NCI-H2107 (cell line): ENCODE measurements at regions not wholly inside any gene's neighbourhood (a gene's known extent, or its start where the extent isn't known, plus 50 kb on each side); places are given as distances from the start of the nearest gene placed in this dataset.

Experiments
- DNase-seq: peaks from one replicate; lab custom pipeline; 2025; lab: John Stamatoyannopoulos, UW

DNA sequence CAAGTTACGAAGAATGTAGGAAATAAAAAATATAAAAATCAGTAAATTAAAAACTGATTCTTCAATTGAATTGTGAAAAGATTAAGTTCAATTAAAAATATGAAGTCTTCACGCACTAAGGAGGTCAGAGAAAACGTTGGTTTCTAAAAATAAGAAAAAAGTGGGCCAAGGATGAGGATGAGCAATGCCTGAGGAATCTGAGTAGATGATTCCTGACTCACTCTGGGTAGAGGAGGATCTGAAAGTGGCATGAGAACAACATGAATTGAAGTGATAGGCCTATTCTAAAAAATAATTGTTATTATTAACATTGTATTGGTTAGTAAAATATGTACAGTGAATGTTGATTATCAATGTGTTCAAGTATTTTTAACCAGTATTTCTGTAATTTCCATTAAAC is 444.2 kb downstream of the GRIA2 start:
- no peak for DNase-seq

DNA sequence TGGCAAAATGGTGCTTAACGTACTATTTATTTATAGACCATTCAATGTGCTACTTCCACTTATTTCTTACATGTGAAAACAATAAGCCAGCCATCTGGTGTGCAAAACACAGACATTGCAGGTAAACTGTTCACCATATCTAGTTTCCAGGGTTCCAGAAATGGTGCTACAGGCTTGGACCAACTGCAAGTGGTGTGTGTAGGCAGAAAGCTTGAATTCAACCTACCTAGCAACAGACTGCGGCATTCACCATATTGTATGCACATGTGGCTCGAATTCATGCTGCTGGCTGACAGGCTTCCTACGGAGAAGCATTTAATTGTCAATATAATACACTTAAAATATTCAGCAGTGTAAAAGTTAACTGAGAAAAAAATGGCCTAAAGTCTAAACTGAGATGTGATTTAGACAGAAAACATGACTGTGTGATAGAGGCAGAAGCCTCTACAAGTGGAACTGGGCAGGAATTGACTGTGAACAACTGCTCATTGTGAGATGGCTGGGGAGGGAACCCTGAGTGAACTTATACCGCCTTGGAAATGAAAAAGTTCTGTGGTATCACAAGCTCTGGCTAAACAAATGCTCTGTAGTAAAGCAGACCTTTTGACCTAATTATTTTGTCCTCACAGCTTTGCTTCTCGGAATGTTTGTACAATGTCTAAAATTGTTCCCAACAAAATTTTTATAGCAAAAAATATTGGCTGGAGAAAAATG is 434.7 kb downstream of the GRIA2 start:
- no peak for DNase-seq

DNA sequence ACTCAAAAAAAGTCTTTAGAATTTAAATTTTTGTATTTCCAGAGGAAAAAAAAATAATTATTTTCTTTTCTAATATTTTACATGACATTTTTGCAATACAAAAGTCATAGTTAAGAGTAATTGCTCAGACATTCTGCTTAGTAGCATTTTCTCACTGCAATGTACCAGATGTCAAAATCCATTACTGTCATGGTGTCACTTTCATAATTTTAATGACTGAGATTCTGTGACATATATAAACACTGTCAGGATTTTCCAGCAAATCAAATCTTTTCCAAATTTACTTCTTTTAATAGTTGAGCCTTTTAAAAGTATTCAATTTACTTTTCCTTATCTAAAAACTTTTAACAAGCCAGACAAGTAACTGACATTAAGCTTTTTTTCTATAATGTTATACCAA is 422.7 kb downstream of the GRIA2 start:
- no peak for DNase-seq

DNA sequence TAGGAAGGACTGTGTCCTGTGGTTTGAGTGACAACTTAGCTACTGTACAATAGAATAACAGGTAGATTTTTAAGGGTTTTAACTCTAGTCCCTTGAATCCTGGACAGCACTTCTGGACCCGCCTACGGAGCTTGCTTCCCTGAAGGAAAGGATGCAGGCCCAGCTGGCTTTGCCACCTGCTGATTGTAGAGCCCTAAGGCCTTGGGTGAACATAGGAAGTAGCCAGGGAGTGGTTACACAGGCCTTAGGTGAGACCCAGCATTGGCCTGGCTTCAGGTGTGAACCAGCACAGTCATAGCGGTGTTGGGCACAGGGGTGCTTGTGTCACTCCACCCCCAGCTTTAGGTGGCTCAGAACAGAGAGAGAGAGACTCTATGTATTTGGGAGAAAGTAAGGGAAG is 413.5 kb downstream of the GRIA2 start:
- DNase-seq, result no peak

DNA sequence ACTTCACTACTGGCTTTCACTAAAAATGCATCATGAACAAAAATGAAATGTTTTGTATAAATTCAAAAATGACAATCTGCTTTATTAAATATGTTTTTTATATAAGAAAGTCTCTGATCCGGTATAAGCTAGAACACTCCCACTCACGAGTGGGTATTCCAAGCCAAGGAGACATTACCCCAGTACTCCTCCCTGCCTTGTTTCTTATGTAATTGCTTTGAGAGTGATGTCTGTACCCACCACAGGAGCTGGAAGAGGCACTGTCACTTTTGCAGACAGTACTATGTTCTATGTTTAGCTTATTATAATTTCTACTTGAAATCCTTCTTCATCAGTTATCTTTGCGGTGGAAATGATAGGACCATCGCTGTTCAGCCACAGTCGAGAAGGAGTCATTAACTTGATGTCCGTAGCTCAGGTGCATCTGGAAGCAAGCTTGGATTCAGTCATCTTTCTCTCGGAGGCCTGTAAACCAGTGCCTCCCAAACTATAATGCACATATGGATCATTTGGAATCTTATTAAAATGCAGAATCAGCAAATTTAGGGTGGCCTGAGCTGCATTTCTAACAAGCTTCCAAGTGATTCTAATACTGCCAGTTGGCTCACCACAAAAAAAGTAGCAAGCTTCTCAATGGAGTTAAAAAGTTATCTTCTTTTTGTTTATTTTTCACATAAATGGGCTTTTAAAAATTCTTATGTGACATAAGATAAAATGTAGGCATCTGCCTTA is 396.4 kb downstream of the GRIA2 start:
- no peak for DNase-seq

DNA sequence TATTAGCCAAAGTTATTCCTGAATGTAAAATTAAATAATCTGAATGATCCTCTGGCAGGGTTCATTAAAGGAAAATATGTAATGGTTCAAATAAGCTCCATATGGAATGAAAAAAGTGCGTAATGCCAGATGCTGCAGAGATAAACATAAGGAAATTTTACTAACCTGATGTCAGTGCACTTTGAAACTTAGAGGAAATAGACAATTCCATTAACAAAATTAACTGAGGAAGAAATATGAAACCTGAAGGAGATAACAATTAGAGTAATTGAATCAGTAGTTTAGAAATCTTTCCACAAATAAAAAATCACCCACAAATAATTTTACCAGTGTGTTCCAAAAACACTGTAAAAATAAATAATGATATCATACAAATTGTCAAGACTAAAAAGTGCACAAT is 387.5 kb downstream of the GRIA2 start:
- DNase-seq, result no peak

DNA sequence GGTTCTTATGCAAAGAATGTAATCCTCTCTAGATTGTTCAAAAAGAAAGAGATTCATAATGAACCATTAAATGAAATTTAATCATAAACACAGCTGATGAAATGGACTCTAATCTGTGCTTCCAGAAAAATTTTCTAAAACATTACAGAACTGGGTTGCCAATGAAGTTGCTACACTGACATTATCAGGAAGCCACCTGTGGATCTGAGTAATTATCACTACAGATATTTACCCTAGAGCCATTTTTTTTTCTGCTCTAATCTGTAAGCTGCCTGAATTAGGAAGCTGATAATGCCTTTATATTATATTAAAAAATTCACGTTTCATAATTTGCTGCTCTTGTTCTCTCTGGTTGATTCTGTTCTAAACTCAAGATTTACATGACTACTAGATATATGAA is 380.1 kb downstream of the GRIA2 start:
- no peak for DNase-seq

DNA sequence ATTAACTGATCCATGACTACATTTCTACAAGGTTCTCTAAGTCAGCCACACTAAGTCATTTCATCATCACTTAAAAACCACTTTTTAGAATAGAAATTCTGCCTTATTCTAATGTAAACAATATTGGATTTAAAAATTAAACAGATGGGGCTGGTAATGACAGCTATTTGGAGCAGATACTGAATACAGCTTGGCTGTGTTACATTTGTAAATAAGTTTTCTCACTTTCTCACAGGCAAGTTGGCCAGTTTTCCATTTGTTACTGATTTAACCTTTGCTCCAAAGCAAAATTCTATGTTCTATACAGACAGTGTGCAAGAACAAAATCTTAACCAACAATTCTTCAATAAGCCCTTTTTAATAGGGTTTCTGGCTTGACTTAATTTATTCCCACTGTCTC is 370.7 kb downstream of the GRIA2 start:
- no peak for DNase-seq

DNA sequence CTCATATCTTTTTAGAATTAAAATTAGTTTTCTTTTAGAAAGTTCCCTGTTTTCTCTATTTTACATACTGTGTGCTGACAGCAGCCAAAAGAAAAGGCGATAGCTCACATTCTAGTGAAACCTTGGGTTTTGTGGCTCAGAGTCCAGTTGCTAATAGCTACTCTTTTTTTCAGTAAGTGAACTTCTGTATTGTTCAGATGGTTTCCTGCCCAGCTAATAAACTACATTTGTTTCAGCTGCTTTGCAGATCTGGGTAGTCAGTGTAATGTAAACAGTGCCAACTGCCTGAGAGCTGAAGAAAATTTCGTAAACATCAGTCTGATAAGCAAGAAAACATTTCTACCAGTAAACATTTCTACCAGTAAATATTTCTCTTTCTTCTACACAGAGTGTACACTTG is 370.2 kb downstream of the GRIA2 start:
- DNase-seq, result no peak

DNA sequence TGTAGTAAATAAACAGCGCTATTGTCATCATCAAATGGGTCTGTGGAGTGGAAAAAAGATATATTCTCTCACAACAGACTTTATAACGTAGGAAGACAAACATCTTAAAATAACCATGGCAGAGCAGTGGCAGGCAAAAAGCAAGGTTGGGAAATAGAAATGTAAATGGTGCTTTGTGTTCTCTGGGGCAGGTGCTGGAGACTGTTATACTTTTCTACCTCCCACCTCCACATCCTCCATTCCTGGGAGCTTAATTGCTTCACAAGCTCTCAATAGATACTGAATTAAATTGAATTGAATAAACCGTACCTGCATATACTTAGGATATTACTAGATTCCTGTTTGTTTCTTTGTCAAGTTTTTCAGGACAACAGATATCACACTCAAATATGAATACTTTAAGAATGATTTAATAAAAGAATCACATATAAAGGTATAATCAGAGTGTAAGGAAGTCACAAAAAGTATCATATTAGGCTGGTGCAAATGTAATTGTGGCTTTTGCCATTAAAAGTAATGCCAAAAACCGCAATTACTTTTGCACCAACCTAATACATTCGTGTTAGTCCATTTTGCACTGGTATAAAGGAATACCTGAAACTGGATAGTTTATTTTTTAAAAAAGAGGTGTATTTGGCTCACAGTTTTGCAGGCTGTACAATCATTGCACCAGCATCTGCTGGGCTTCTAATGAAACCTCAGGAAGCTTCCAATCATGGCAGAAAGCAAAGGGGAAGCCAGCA is 367.3 kb downstream of the GRIA2 start:
- no peak for DNase-seq

DNA sequence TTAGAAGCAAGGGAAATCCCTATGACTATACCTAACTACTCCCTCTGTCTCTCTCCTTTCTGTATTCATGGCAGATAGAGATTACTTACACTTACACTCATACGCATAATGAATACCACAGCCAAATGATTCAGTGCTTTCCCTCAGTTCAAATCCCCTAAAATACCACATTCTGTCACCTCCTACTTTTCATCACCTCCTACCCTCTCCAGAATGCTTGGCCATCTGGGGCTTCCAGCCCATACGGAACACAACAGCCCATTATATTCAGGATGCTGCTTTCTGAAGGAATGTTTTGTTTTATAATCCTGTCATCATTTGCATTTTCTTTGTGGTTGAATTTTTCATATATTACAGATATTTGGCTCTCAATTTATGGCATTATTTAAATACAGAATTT is 361.6 kb downstream of the GRIA2 start:
- no peak for DNase-seq

DNA sequence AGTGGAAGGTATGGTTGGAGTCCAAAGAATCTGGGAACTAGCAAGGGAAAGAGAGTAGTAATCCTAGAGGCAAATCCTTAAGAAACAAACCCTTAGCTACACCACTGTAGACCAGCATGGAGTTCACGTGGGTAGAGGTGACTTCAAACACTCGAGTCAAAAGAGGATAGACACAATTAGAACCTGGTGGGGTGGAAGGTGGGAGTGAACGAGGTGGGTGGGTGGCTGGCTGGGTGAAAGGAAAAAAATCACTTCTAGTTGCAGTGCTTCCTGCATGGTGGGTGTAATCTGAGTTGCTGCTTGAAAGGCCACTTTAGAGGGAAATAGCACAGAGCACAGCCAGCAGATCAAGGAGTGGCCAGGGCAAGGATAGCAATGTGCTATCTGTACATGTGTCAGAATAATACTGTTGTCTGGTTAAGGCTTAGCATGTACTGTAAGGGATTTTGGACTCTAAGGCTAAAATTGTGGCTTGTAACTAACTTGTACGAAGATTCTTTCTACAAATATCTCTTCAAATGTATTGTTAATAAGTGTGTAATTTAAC is 356.2 kb downstream of the GRIA2 start:
- DNase-seq, result no peak

DNA sequence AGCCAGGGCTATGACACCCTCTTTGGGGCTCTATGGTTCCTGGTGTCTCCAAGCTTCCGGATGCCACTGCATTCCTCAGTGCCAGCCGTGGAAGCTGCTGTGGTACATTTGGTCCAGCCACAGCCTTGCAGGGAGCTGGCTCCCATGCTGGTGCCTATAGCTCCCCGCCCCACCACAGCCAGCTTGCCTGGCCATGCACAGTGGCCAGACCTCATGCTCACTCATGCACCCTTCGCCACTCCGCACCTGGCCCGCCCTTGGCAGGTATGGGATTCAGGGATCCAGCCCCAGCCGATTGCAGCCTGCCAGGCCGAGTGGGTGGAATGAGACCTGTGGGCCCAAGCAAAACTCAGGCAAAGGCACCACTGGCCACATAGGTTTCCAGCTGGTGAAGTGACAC is 354.8 kb downstream of the GRIA2 start:
- no peak for DNase-seq

DNA sequence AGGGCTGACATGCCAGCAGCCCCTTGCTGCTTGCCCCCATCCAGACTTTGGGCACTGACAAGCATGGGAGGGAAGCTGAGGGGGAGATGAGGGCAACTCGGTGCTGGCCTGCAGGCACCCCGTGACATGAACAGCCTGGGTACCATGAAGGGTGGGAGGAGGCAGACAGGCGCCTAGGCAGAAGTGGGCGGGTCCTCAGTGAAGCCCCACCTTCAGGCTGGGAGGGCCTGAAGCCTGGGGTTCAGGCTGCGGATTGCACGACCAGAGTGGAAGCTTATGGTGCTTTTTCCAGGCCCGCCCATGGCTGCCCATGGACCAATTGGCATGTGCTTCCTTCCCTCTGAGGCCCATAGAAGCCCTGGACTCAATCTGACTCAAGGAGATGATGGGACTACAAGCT is 354.1 kb downstream of the GRIA2 start:
- no peak for DNase-seq

DNA sequence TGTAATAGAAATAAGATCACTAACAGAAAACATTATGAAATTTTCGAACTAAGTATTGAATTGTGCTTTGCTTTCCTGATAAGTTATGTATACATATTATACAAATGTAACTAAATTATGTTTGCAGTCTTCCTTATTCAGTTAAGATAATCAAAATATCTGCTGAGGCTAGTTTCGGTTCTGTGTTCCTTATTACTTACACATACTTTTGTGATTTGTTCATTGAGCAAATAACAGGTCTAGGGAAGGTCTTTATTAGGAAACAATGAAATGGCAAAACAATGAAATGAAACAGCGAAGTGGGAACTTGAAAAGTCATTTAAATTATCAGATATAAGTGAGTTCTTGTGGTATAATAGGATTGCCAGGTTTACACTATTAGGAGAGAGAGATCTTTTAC is 352.4 kb downstream of the GRIA2 start:
- DNase-seq, result no peak

DNA sequence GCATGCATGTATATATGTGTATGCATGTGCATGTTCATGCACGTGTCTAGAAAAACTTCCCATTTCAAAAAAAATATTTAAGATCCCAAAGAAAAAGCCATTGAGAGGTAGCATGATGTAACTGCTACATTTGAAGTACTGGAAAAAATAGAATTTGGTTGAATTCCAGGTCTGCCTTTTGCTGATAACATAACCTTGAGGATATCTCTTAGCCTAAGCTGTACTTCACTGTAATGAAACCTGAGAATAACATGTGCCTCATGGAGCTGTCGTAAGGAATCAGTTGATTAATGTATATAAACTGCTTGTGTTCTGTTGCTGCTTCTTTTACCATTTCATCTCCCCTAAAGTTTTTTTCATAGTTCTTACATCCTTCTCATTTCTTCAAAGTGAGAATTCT is 351.8 kb downstream of the GRIA2 start:
- DNase-seq, result no peak

DNA sequence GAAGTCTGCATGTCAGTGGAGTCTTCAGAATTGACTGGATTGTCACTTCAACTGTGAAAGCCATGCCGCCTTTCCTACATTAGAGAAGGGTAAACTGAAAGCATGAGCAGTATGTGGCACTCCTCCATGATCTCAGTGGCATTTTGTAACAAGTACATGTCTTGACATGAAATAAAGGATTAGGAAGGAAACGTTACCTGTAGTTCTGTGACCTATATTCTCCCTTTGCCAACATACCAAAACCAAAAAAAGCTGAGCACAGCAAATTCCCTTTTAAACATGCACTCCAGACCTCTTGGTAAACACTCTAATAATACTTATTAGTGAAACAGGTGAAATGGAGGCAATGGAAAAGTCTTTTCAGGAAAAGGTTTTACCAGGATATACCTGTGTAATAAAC is 344.2 kb downstream of the GRIA2 start:
- no peak for DNase-seq

DNA sequence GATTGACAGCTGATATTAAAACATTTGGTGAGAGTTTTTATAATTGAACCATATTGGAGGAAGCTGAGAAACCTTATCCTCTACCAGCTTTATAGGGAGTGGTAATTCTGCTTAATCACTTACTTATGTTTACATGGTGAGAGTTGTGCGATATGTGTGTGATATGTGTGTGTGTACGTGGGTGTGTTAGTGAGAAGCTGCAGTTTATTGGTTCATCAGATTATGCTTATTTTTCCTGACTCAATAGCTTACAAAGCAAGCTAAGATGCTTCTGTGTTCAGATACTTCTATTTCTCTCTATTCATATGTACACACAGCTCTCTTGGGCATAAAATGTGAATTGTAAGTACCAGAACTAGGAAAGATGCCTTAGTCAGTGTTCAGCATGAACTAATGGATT is 343.7 kb downstream of the GRIA2 start:
- no peak for DNase-seq

DNA sequence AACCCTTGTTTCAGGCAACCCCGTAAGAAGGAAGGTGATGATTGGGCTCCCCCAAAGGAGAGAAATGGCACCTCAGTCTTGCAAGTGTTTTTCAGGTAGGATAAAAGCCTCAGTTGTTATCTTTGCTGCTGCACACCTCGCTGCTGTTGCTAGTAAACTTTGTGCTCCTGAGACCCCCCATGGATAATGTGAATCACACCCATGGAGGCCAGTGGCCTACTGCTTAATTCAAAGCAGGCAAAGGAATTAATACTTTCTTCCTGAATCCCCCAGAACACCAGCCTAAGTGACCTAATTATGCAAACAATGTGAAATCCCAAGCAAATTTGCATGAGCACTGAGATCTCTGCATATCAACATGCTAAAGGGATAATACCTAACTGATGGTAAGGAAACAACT is 337.5 kb downstream of the GRIA2 start:
- no peak for DNase-seq

DNA sequence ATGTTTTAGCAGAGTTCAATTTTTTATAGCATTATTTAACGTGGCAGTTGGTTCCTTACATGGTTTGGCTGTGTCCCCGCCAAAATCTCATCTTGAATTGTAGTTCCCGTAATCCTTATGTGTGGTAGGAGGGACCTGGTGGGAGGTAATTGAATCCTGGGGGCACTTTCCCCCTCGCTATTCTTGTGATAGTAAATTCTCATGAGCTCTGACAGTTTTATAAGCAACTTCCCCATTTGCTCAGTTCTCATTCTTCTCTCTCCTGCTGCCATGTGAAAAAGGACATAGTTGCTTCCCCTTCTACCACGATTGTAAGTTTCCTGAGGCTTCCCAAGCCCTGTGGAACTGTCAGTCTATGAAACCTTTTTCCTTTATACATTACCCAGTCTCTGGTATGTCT is 329.5 kb downstream of the GRIA2 start:
- no peak for DNase-seq

DNA sequence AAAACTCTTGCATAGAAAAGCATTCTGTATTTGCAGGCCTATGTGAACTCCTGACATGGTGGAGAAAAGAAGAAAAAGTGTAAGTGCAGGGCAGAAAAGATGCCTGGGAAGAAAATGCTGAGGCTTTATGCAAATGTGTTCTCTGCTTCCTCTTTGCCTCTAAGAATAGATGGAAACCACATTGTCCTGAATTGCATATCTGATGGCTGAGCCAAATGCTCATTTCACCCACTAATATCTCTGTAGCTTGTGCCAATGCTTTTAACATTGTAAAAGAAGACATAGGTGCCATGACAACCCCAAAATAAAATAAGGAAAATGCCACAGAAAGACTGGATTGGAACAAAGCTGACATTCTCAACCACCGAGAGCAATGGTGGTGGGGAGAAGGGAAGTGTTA is 307.4 kb downstream of the GRIA2 start:
- DNase-seq, result no peak

DNA sequence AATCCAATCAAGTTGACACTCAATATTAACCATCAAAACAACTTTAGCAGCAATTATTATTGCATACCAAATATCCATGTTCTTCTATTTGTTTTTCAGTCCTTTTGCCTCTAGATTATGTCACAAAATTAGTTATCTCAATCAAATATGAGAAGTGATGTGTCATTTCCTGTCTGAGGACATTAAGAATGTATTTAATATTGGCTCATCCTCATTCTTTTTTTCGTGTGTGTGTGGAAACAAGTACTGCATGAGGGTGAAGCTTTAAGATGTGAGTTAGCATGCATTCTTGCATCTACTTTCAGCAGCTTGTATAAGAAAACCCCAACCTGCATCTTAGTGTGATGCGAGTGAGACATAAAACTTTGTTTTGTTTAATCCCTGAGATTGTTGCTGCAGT is 301.4 kb downstream of the GRIA2 start:
- no peak for DNase-seq

DNA sequence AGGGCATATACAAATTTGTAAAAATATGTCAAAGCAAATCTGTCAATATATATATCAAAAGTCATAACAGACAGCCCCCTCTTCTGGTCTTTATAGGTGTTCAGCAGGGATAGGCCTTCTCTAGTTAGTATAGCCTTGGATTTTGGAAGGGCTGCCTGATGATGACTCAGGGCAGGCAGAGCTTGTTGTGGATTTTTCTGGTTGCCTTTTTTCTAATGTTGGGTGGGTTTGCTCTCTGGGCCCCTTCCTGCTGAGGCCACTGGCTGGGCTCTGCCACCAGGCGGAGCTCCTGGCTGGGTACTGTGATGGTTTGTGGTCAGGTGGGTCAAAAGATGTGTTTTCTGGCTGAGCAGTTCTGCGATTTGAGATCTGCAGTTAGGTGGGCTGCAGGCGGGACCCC is 294.2 kb downstream of the GRIA2 start:
- no peak for DNase-seq
